SK-N-SH (cell line): ENCODE measurements at regions not wholly inside any gene's neighbourhood (a gene's known extent, or its start where the extent isn't known, plus 50 kb on each side); places are given as distances from the start of the nearest gene placed in this dataset.
A peak's percentile ranks its signal among the peaks of the same experiment; 100 is the strongest.

ENCODE experiments used
- CTCF ChIA-PET: fragments of 300-600, 350-600 bp; formaldehyde crosslinking; extraction: SDS; loops from one replicate; lab custom pipeline; 2021; lab: Yijun Ruan, JAX
- POLR2A ChIA-PET: fragments of 350-600 bp; sonication (Branson Sonifier 250); formaldehyde crosslinking; extraction: SDS; loops from one replicate; lab custom pipeline; 2020; ENCODE audit warnings: antibody characterized with exemption, inconsistent platforms; lab: Yijun Ruan, JAX
- DNase-seq: peaks from one replicate; pipeline ENCODE4 v3.0.0; 2012
- H2AFZ ChIP-seq: fragments of 200-600 bp; sonication (generic); 2 replicates; pipeline ENCODE4 v1.8.1; 2016; ENCODE audit warnings: antibody characterized with exemption, mild to moderate bottlenecking, low read depth
- H3F3A ChIP-seq: fragments of 200-600 bp; sonication (generic); replicated peaks from 2 replicates; pipeline ENCODE3; 2016; ENCODE audit warnings: antibody characterized with exemption, mild to moderate bottlenecking; ENCODE audit not compliant: insufficient read depth
- H3K27ac ChIP-seq, 2 experiments: fragments of 200-500 bp in 1 of 2; fragments of 200-600 bp in 1 of 2; sonication (Bioruptor generic) in 1 of 2; sonication (generic), shearing (Covaris generic) in 1 of 2; 2 replicates each; pipeline versions ENCODE4 v1.5.1 to v1.6.1; 2014 to 2016; ENCODE audit warnings: low read depth in 2 of 2, inconsistent platforms in 1 of 2, low read length in 1 of 2, mild to moderate bottlenecking in 1 of 2, mixed read lengths in 1 of 2
- H3K27me3 ChIP-seq: fragments of 200-600 bp; sonication (generic), shearing (Covaris generic); 2 replicates; pipeline ENCODE4 v1.6.1; 2016; ENCODE audit warnings: mixed run types; ENCODE audit not compliant: insufficient read depth
- H3K36me3 ChIP-seq, 2 experiments: fragments of 200-500 bp in 1 of 2; fragments of 200-600 bp in 1 of 2; sonication (Bioruptor generic) in 1 of 2; sonication (generic) in 1 of 2; replicated peaks in 1 of 2; 2 replicates each; pipeline versions ENCODE3 to v1.5.1; 2014 to 2016; ENCODE audit warnings: low read length in 1 of 2, mild to moderate bottlenecking in 1 of 2; ENCODE audit not compliant: insufficient read depth in 2 of 2, control insufficient read depth in 1 of 2
- H3K4me1 ChIP-seq, 2 experiments: fragments of 200-500 bp in 1 of 2; fragments of 200-600 bp in 1 of 2; sonication (Bioruptor generic) in 1 of 2; sonication (generic), shearing (Covaris generic) in 1 of 2; 2 replicates each; pipeline versions ENCODE4 v1.5.1 to v1.6.1; 2014 to 2016; ENCODE audit warnings: low read depth in 1 of 2, low read length in 1 of 2, mixed run types in 1 of 2; ENCODE audit not compliant: insufficient read depth in 2 of 2, control insufficient read depth in 1 of 2
- H3K4me2 ChIP-seq: fragments of 200-600 bp; sonication (generic), shearing (Covaris generic); 2 replicates; pipeline ENCODE4 v1.6.1; 2017; ENCODE audit warnings: mixed run types
- H3K4me3 ChIP-seq, 2 experiments: fragments of 200-500 bp in 1 of 2; fragments of 200-600 bp in 1 of 2; sonication (Bioruptor generic) in 1 of 2; sonication (generic), shearing (Covaris generic) in 1 of 2; 2 replicates each; pipeline versions ENCODE4 v1.5.1 to v1.8.1; 2014 to 2016; ENCODE audit warnings: low read depth in 2 of 2, inconsistent platforms in 1 of 2, low read length in 1 of 2, mild to moderate bottlenecking in 1 of 2, mixed read lengths in 1 of 2, moderate library complexity in 1 of 2
- H3K79me2 ChIP-seq: fragments of 200-600 bp; sonication (generic); 2 replicates; pipeline ENCODE4 v1.8.1; 2017; ENCODE audit warnings: mild to moderate bottlenecking; ENCODE audit not compliant: insufficient read depth
- H3K9ac ChIP-seq: fragments of 200-600 bp; sonication (generic); 2 replicates; pipeline ENCODE4 v1.6.1; 2017; ENCODE audit warnings: mixed run types
- H3K9me2 ChIP-seq: fragments of 200-600 bp; sonication (generic); 2 replicates; pipeline ENCODE4 v1.6.1; 2017; ENCODE audit warnings: mixed run types
- H3K9me3 ChIP-seq: fragments of 200-600 bp; sonication (generic); 2 replicates; pipeline ENCODE4 v1.6.1; 2017; ENCODE audit warnings: mixed run types, mild to moderate bottlenecking, moderate library complexity
- H4K20me1 ChIP-seq: fragments of 200-600 bp; sonication (generic); 2 replicates; pipeline ENCODE4 v1.6.1; 2017; ENCODE audit warnings: mild to moderate bottlenecking, mixed run types; ENCODE audit not compliant: insufficient read depth
- CHD2 ChIP-seq: fragments of 150-350 bp; IDR thresholded peaks from 2 replicates; pipeline ENCODE4 v1.6.1; 2018; ENCODE audit warnings: low read length; ENCODE audit not compliant: partially characterized antibody
- FOXJ3 ChIP-seq: sonication (generic); formaldehyde crosslinking; IDR thresholded peaks from 2 replicates; pipeline ENCODE4 v1.5.1; 2020; ENCODE audit warnings: mild to moderate bottlenecking, missing genetic modification reagents
- FOXM1 ChIP-seq: IDR thresholded peaks from 2 replicates; pipeline ENCODE4 v1.4.0; 2012; ENCODE audit warnings: low read depth, mild to moderate bottlenecking
- GABPA ChIP-seq: IDR thresholded peaks from 2 replicates; pipeline ENCODE4 v1.4.0; 2012; ENCODE audit warnings: low read depth, mild to moderate bottlenecking
- GATA2 ChIP-seq: sonication (generic); formaldehyde crosslinking; IDR thresholded peaks from 2 replicates; pipeline ENCODE4 v1.5.0; 2020; ENCODE audit warnings: mild to moderate bottlenecking, missing genetic modification reagents
- NFIC ChIP-seq: IDR thresholded peaks from 2 replicates; pipeline ENCODE4 v1.4.0; 2012; ENCODE audit warnings: borderline replicate concordance
- RAD21 ChIP-seq: IDR thresholded peaks from 2 replicates; pipeline ENCODE4 v1.6.1; 2012; ENCODE audit warnings: mild to moderate bottlenecking, low read length
- RFX5 ChIP-seq: IDR thresholded peaks from 2 replicates; pipeline ENCODE4 v1.6.1; 2012; ENCODE audit warnings: mild to moderate bottlenecking, improper control_type of control experiment, low read length
- RXRA ChIP-seq: IDR thresholded peaks from 2 replicates; pipeline ENCODE4 v1.4.0; 2012; ENCODE audit warnings: low read depth, mild to moderate bottlenecking, borderline replicate concordance
- SIN3A ChIP-seq: IDR thresholded peaks from 2 replicates; pipeline ENCODE4 v1.6.1; 2012; ENCODE audit warnings: low read depth, mild to moderate bottlenecking, low read length, moderate library complexity, borderline replicate concordance
- SMC3 ChIP-seq: IDR thresholded peaks from 2 replicates; pipeline ENCODE4 v1.6.1; 2012; ENCODE audit warnings: low read depth, low read length, improper control_type of control experiment
- TCF12 ChIP-seq: IDR thresholded peaks from 2 replicates; pipeline ENCODE4 v1.4.0; 2012
- TEAD4 ChIP-seq: IDR thresholded peaks from 2 replicates; pipeline ENCODE4 v1.4.0; 2012; ENCODE audit warnings: mild to moderate bottlenecking, borderline replicate concordance; ENCODE audit not compliant: insufficient read depth
- USF2 ChIP-seq: fragments of 150-350 bp; IDR thresholded peaks from 2 replicates; pipeline ENCODE4 v1.6.1; 2017; ENCODE audit warnings: antibody characterized with exemption, low read length, low read depth, borderline replicate concordance
- YY1 ChIP-seq: IDR thresholded peaks from 2 replicates; pipeline ENCODE4 v1.4.0; 2012; ENCODE audit warnings: low read depth, mild to moderate bottlenecking
- WGBS: methylation state at CpG from one replicate; pipeline ENCODE4 v1.1.6; 2017; ENCODE audit warnings: low lambda C conversion rate; 5-methylcytosine and 5-hydroxymethylcytosine counted together
- TF ChIP-seq, protein P1 (sequence below): IDR thresholded peaks from 2 replicates; pipeline ENCODE4 v1.6.1; 2012; ENCODE audit warnings: mild to moderate bottlenecking, low read depth, low read length, moderate library complexity
- TF ChIP-seq, protein P2 (sequence below): IDR thresholded peaks from 2 replicates; pipeline ENCODE4; 2012

GRCh38 chr5:34503379-34504253 is 152.5 kb upstream of the RAI14 start:
- H3F3A ChIP-seq = peaks cover 6% of the 10 kb centered on the region
- peak overlapping the region; percentile 50 to 57; a peak in 2 of 4 replicates for H3K27ac ChIP-seq
- peaks cover 3 to 16% of the 10 kb centered on the region in 2 experiments; a peak in 3 of 4 replicates for H3K4me1 ChIP-seq
- TF ChIP-seq RFX5 (no peak), TEAD4 (no peak), NFIC (peak; percentile 64)
- TF ChIP-seq, protein P1, sequence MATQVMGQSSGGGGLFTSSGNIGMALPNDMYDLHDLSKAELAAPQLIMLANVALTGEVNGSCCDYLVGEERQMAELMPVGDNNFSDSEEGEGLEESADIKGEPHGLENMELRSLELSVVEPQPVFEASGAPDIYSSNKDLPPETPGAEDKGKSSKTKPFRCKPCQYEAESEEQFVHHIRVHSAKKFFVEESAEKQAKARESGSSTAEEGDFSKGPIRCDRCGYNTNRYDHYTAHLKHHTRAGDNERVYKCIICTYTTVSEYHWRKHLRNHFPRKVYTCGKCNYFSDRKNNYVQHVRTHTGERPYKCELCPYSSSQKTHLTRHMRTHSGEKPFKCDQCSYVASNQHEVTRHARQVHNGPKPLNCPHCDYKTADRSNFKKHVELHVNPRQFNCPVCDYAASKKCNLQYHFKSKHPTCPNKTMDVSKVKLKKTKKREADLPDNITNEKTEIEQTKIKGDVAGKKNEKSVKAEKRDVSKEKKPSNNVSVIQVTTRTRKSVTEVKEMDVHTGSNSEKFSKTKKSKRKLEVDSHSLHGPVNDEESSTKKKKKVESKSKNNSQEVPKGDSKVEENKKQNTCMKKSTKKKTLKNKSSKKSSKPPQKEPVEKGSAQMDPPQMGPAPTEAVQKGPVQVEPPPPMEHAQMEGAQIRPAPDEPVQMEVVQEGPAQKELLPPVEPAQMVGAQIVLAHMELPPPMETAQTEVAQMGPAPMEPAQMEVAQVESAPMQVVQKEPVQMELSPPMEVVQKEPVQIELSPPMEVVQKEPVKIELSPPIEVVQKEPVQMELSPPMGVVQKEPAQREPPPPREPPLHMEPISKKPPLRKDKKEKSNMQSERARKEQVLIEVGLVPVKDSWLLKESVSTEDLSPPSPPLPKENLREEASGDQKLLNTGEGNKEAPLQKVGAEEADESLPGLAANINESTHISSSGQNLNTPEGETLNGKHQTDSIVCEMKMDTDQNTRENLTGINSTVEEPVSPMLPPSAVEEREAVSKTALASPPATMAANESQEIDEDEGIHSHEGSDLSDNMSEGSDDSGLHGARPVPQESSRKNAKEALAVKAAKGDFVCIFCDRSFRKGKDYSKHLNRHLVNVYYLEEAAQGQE = no peak
- TF ChIP-seq, protein P2, sequence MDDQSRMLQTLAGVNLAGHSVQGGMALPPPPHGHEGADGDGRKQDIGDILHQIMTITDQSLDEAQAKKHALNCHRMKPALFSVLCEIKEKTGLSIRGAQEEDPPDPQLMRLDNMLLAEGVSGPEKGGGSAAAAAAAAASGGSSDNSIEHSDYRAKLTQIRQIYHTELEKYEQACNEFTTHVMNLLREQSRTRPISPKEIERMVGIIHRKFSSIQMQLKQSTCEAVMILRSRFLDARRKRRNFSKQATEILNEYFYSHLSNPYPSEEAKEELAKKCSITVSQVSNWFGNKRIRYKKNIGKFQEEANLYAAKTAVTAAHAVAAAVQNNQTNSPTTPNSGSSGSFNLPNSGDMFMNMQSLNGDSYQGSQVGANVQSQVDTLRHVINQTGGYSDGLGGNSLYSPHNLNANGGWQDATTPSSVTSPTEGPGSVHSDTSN = peak; percentile 56
- H3K9ac ChIP-seq = peak overlapping the region; percentile 5; the same call in 1 of the 2 replicates
- no peaks in the 10 kb centered on the region for H3K36me3 ChIP-seq
- ChIA-PET CTCF (interaction anchor here (1.0 to 1.9 kb wide), 5 partner anchors 13 to 395 kb away, joined by 3 to 6 read pairs (median 3); no protein-coding TSS in a partner anchor), POLR2A (no interaction called here)
- no peaks in the 10 kb centered on the region for H3K27me3 ChIP-seq
- peak overlapping the region; percentile 36 for H2AFZ ChIP-seq
- no peaks in the 10 kb centered on the region for H3K9me2 ChIP-seq
- H4K20me1 ChIP-seq = no peaks in the 10 kb centered on the region
- H3K9me3 ChIP-seq = no peaks in the 10 kb centered on the region
- H3K4me2 ChIP-seq = peak overlapping the region; percentile 46; the same call in 1 of the 2 replicates
- WGBS = 46% methylated on average over 7 of the region's 7 CpGs
- H3K79me2 ChIP-seq = no peaks in the 10 kb centered on the region
- no peak for DNase-seq
- no peak overlapping the region for H3K4me3 ChIP-seq

GRCh38 chr5:34504967-34505366 is 151.2 kb upstream of the RAI14 start:
- DNase-seq = no peak
- Histone ChIP-seq H3K27me3 (no peaks in the 10 kb centered on the region), H3K27ac (no peak overlapping the region), H3K36me3 (no peaks in the 10 kb centered on the region), H3K9me3 (no peaks in the 10 kb centered on the region), H3K9me2 (no peaks in the 10 kb centered on the region), H4K20me1 (no peaks in the 10 kb centered on the region), H3K4me3 (no peak overlapping the region), H3K4me2 (no peak overlapping the region), H3K9ac (no peak overlapping the region), H3K79me2 (no peaks in the 10 kb centered on the region), H2AFZ (no peak overlapping the region), H3F3A (peaks cover 6% of the 10 kb centered on the region), H3K4me1 (peaks cover 3 to 12% of the 10 kb centered on the region in 2 experiments; a peak in 2 of 4 replicates)
- ChIA-PET POLR2A (no interaction called here), CTCF (interaction anchor here (1.0 kb wide), 1 partner anchor 26 kb away, joined by 3 read pairs; no protein-coding TSS in a partner anchor)
- TF ChIP-seq FOXM1 (no peak), NFIC (no peak), SIN3A (no peak), RAD21 (no peak), CHD2 (no peak), GATA2 (CRISPR knock-in tag) (no peak), FOXJ3 (CRISPR knock-in tag) (no peak), GABPA (no peak), YY1 (no peak), TEAD4 (no peak), TCF12 (no peak), USF2 (no peak), RXRA (no peak), SMC3 (no peak)
- TF ChIP-seq, protein P1 = no peak
